Right ventricle myocardium inferior (tissue), 1 donor: ENCODE measurements at regions not wholly inside any gene's neighbourhood (a gene's known extent, or its start where the extent isn't known, plus 50 kb on each side); places are given as distances from the start of the nearest gene placed in this dataset.

Experiments
- ATAC-seq: fragments of 200-7000 bp; cut with Tn5 transposase; one replicate; pipeline ENCODE4 v1.9.1; 2020; ENCODE audit warnings: mild to moderate bottlenecking, moderate library complexity
- DNase-seq: peaks from one replicate; pipeline ENCODE4 v3.0.0; 2021; ENCODE audit errors: missing footprints
- intact Hi-C: fragments of 100-400 bp; cut with DNase I; formaldehyde crosslinking; loops from one replicate; pipeline ENCODE4 v1.11.0; 2022
- donor health status: DM: no; HTN: yes; CAD: no; lungs with severe emphysema.

DNA sequence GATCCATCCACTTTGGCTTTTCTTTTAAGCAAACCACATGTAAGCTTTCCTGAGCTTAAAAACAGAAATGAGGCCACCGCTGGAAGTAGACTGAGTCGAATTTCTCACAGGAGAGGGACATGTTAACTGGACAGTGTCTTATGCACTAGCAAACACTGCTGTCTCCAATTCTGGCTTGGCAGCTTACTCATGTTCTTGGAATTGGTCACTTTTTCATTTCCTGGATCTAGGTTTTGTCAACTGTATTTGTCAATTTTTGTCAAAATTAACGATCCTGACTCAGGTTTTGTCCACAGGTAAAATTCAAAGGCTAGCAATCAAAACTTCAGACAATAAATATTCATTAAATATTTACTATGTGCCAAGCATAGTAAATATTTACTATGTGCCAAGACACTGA lies 601.5 kb downstream of the RNF144B start:
- DNase-seq (no peak), ATAC-seq (no peak)
- intact Hi-C loops: no loop called here

DNA sequence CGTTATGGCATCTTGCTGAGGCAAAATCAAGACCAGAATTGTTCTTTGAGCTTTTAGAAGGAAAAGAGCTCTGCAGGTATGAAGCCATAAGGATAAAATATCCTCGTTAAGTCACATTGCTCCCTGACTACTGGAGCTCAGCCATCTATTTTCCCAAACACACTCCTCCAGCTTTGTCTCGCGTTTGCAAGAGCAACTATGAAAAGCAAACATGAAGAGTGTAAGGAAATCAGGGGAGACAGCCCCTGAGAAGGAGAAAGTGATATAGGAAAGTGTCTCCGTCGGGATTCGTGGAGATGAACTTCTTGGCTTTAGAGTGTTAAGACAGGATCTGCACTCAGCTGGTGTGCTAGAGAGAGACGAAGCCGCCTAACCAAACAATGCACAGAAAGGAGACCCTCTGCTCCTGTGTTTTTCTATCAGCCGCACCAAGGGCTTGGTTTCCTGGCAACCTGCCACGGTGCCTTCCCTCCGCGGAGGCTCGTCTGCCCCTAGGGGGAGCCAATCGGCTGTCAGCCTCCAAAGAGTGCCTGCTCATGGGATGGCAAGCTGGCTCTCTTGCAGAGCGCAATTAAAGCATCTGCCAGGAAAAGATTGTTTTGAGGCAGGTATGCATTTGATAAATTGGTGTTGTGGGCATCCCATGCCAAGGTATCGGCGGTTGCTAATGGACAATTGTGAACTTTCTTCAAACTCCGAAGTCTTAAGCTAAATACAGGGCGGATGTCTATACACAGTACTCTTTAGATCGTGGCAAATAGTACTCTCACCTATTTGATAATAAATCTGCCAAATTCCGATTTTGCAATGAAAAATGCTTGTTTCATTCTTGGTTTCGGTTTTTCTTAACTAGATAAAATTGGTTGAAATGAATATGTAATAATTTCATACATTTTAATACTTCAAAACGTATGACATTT lies 603.2 kb downstream of the RNF144B start:
- intact Hi-C loops: no loop called here
- DNase-seq (peak; percentile 72), ATAC-seq (peak; percentile 57)

DNA sequence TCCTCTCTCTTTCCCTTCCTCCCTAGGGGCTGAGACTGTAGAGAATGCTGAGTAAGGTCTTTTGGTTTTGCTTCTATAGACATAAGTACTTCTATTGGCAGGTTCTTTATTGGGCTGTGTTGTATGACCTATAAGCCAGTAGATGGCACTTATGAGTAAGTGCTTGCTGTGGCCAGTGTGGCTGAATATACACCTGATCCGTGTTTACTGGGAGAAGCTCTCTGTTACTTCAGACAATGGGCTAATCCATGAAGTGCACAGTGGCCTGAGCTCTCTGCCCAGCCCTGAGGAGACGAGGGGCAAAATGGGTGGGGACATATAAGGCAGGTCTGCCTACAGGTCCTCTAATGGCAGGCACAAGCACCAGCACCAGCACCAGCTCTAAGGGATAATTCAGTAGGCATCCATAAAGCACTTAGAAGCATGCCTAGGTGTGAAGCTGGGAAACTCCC lies 610.3 kb downstream of the RNF144B start:
- no peak for DNase-seq
- intact Hi-C loops: no loop called here
- ATAC-seq: no peak

DNA sequence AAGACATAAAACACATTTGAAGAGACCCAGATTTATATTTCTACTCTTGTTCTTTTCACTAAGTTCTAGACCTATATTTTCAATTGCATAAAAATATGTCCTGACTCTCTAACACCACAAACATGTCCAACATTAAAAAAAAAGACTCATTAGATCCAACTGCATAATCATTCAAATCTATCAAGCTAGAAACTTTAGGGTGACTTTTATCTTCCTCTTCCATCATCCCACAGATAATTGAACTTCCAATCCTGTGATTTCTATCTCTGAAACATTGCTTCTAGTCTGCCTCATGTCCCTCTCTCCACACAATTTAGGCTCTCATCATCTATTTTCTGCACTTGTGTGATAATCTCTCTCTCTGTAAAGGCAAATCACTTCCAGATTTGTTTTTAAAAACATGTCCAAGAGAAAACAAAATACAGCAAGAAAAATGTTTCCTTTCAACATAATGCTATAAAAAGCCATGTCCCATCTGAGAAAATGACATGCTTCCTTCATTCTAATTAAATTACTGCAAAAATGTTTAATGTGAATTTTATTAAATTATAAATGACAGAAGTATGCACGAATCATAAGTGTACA lies 615.9 kb downstream of the RNF144B start:
- ATAC-seq: no peak
- intact Hi-C loops: no loop called here

DNA sequence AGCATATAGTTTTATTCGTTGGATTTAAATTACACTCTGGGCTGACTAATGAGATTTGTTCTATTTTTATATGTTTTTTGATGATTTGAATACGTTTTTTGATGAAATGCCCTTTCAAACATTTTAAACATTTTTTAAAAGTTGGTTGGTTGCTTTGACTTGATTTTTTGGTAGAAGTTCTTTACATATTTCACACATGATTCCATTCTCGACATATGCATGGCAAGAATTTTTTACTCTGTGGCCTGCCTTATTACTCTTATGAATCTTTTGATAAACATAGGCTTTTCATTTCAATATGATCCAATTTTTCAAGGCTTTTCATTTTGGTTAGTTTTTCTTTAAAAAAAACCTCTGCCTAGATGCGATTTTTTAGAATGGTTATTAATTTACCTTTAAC lies 617.0 kb downstream of the RNF144B start:
- ATAC-seq (no peak), DNase-seq (no peak)
- intact Hi-C loops: no loop called here

More for the DNA sequence above, 615.9 kb downstream of the RNF144B start:
- no peak for DNase-seq

DNA sequence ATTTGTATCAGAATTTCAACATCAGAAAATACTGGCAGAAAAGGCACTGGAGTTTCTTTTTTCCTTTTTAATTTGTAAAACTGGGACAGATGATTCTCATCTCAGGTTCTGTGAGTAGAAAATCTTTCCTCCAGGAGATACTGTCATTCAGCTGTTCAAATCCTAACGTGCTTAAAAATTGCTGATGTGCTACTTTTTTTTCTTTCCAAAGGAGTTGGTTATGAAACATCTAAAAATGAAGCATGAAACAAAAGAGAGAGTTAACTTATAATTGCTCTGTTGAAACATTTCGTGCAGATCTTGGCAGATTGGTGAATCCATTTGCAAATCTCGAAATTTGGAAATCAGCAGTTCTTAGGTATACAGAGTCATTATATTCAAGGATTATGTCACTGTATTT lies 622.6 kb downstream of the RNF144B start:
- intact Hi-C loops: no loop called here
- no peak for DNase-seq
- ATAC-seq: no peak

DNA sequence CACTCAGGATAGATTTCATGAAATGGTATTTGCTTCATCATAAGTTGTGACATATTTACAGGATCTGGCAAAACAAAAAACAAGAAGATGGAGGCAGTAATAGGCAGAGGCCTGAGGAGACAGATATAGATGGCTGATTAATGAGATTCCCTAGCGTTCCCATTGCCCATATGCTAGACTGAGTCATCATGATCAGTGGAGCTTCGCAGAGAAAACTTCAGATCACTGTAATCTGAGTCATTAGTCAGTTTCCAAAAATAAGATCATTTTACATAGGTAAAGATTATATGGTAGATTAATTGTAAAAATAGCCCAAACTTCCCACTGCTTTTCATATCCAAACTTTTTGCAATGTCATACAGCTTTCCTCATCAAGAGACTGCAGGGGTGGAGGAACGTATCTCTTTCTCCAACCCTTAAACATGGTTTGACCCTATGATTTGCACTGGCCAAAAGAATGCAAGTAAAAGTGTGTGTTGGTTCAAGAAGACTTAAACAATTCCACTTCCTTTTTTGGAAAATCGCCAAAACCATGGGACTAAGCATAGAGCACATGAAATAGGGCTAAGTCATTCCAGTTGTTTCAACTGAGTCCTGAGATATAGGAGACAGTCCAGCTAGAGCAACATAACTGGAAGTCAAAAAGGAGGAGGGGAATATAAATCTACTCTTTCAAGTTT lies 626.0 kb downstream of the RNF144B start:
- DNase-seq (no peak), ATAC-seq (no peak)
- intact Hi-C loops: no loop called here

DNA sequence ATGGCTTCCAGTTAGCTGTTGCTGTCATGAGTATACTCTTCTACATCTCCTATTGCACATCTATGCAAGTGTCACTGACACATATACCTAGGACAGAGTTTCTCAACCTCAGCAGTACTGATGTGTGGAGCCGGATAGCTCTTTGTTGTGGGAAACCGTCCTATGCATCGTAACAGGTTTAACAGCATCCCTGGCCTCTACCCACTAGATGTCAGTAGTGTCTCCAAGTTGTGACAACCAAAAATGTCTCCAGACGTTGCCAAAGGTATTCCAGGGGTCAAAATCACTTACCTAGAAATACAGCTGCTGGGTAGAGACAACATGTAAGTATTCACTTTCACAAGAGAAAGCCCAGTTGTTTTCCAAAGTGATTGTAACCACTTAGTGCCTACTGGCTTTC lies 637.6 kb downstream of the RNF144B start:
- intact Hi-C loops: loop anchor here (5.0 kb wide), 1 partner anchor 188 kb away; no protein-coding TSS in a partner anchor
- ATAC-seq (peak; percentile 44), DNase-seq (no peak)

DNA sequence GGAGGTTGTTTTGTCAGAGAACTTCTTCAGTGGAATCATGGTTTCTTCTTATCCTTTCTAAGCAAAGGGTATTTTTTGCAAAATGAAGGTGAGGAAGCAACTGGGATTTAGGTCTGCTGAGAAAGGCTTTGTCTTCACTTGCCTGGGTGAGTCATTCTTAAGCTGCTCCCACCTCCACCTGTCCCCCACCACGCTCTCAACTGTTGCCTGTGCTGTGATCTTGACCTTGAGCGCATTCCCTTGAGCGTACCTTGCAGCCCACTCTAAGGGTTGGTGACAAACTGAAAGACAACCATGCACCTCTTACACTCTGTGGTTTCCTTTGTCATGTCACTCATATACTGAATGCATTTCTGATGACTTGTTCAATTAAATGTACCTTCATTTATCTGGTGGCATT lies 641.1 kb downstream of the RNF144B start:
- no peak for DNase-seq
- no peak for ATAC-seq
- intact Hi-C loops: no loop called here

DNA sequence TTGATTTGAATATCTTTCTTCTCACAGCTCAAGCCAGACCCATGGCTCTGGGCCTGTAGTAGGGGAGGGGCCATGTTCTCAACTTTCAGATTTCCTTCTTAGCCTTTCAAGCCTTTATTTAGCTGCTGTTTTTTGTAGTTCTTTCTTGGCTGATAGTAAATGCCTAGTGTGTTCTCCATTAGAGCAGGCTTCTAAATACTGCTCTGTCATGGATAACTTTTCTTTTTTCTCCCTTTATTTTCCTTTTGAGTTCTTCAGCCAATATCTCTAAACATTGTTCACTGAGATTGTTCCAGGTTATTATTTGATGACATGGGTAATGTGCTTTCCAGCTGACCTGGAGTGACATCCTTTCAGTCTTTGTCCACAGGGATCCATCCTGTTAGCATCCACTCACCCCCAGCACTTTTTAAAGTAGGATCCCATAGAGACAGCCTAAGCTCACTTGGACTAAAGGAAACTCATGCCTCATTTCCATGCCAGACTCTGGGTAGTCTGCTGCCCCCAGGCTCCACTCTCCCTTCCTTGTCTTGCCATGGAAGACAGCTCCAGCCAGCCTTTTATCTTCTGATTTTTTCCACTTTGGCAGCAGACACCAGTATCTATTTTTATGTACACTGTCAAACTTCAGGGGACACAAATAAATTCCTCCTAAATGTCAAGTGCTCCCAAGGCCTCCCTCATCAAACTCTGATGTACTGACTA lies 645.6 kb downstream of the RNF144B start:
- intact Hi-C loops: loop anchor here (10.0 kb wide), 1 partner anchor 142 kb away; no protein-coding TSS in a partner anchor
- no peak for DNase-seq
- peak; percentile 61 for ATAC-seq

DNA sequence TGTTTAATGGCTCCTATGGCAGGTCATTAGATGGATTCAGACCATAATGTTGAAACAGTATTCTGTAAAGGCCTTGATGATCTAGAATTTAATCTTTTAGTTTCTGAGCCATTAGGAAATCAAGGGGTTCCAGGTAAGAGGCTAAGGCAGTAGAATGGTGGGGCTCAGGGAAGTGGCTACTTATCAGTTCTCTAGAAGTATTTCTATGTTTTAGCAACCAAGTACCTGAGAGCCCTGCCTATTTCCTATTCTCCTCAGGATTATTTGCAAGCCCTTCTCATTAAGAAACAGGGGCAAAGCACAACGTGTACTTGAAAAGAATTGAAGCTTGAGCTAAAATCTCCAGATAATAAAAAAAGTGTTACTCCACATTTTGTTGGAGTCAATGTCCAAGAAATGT lies 646.5 kb downstream of the RNF144B start:
- ATAC-seq (no peak), DNase-seq (no peak)

DNA sequence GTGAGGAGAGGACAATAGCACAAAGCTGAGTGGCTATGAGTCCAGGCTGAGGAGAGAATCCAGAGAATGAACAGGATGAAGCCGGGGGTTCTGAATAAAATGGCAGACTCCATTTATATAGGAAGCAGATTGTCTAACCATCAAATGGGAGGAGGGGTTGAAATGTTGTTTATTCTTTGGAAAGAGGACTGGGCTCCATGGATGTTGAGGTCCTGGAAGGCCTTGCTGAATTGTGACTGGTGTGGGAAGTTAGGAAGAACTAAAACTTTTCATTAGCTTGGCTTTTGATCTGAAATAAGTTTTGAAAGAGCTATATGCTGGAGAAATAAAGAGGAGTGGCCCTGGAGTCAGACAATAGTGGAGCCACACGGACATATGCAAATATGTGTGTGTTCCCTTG lies 647.8 kb downstream of the RNF144B start:
- DNase-seq (no peak), ATAC-seq (no peak)
- intact Hi-C loops: loop anchor here (10.0 kb wide), 1 partner anchor 140 kb away; no protein-coding TSS in a partner anchor

More for the DNA sequence above, 646.5 kb downstream of the RNF144B start:
- intact Hi-C loops: loop anchor here (10.0 kb wide), 1 partner anchor 141 kb away; no protein-coding TSS in a partner anchor

DNA sequence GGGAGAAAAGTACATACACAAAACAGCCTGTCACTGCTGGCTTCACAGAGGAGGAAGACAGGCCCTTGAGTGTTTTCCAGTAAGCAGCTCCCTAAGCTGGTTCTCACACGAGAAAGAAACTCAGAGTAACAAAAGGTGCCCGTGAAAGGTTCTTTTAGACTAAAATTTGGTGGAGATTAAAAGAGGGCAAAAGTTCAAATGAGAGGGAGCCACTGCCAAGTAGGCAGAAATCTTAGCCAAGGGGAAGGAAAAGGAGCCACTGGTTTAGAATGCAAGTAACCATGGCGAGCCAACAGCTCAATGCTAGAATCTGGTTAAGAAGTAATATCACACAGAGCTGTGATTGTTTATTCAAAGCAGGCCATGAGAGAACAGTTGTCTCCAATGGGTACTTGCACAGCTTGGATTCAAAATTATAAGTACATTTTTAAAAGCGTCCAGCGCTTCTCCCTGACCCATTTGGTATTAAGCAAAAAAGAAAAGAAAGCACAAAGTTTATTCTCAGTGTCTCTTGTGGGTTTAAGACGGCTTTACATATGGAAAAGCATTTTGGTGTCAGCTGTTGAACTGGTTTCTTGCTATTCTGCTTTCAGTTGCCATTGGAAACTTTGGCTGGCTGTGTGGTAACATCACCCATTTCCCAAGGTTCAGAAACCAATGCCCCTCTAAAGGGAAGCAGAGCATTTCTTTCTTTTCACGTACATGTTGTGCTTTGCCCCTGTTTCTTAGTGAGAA lies 648.5 kb downstream of the RNF144B start:
- intact Hi-C loops: loop anchor here (10.0 kb wide), 1 partner anchor 139 kb away; no protein-coding TSS in a partner anchor
- DNase-seq (no peak), ATAC-seq (peak; percentile 41)

DNA sequence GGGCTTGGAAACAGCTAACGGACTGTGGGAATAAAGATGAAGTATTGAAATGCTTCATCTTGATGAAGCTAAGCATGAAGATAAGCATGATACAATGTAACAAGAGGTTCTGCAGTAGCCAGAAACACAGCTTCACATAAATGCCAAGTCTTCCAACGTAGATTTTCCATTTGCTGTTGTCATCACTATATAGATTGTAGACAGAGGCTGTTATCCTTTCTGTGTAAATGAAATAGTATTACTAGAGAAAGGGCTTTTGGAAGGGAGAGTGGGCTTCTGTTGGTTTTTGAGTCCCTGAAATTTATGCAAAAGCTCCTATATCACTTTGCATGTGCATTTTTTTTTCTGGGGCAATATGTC lies 649.0 kb downstream of the RNF144B start:
- no peak for ATAC-seq
- no peak for DNase-seq
- intact Hi-C loops: loop anchor here (10.0 kb wide), 1 partner anchor 139 kb away; no protein-coding TSS in a partner anchor

DNA sequence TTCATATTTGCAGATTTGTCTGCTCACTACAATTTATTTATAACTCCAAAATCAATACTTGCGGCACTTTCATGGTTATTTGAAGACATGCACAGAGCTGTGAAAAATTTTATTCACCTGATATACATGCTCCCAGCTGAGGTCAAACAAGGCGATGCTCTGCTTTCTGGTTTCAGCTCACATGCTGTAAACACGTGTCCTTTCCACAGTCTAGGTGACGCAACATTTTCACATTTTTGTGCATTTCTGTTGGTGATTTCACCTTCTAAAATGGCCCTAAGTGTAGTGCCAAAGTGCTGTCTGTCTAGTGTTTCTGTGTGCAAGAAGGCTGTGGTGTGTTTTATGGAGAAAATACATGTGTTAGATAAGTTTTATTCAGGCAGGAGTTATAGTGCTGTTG lies 650.5 kb downstream of the RNF144B start:
- ATAC-seq (no peak), DNase-seq (no peak)
- intact Hi-C loops: loop anchor here (10.0 kb wide), 1 partner anchor 137 kb away; no protein-coding TSS in a partner anchor

DNA sequence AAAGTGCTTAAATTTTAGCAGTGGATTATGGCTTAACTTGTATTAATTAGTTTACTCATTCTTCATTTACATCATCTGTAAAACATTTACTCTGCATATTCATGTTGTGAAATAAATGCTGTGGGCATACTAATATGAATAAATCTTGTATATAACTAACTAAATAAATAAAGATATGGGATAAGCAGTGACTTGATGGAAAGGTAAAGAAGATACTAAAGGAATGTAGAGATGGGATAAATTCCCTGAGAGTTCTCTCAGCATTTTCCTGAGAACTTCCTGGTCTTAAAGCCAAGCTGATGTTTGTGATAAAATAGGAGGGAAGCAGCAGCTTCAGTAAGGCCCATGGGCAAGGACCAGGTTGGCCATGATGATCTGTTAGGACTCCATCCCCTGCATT lies 652.1 kb downstream of the RNF144B start:
- DNase-seq (no peak), ATAC-seq (no peak)
- intact Hi-C loops: loop anchor here (10.0 kb wide), 1 partner anchor 136 kb away; no protein-coding TSS in a partner anchor

DNA sequence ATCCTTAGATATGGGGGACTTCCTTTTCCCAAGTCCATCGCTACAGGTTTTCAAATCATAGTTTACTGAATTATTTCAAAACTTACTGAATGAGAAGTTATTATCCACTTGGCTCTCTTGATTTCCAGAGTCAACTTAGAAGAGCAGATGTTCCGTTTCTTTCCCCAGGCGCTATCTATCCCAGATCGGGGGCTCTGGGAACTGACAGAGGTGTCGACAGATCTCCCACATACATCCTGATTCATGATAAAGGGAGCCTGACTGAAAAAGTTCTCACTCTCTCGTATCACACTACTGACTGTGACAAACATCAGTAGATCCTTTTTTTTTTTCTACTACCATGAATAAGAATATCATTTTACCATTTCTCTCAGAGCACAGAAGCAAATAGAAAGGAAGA lies 654.8 kb downstream of the RNF144B start:
- ATAC-seq (no peak), DNase-seq (no peak)
- intact Hi-C loops: no loop called here

DNA sequence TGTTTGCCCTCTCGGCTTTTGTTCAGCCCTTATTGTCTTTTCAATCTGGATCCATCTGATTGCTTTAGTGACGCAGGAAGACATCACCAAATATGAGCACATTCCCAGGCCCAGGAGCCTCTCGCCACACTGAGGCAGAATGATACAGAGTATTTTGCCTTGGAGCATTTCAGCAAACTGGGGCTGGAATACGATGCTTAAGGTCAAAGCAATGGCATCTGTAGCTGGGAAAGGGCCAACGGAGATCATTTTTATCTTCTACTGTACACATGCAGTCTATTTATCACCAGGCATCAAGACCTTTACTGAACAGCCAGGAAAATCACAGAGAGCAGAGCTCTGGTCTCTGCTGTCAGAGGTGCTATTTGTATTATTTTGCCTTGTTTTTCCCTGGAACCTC lies 655.3 kb downstream of the RNF144B start:
- no peak for DNase-seq
- intact Hi-C loops: no loop called here
- ATAC-seq: no peak
